H9 (cell line): ENCODE measurements at regions not wholly inside any gene's neighbourhood (a gene's known extent, or its start where the extent isn't known, plus 50 kb on each side); places are given as distances from the start of the nearest gene placed in this dataset.

Source experiments
- DNase-seq: peaks from one replicate; pipeline ENCODE4 v3.0.0-alpha.2; 2017
- H2AFZ ChIP-seq: one replicate; pipeline ENCODE4 v1.6.1; 2013; ENCODE audit warnings: mild to moderate bottlenecking, low read length, control low read depth, moderate library complexity
- H2AK5ac ChIP-seq: 2 replicates; pipeline ENCODE4 v1.6.1; 2013; ENCODE audit warnings: low read length, control low read depth, mixed read lengths; ENCODE audit not compliant: insufficient read length
- H2BK120ac ChIP-seq: one replicate; pipeline ENCODE4 v1.6.1; 2013; ENCODE audit warnings: low read depth, mild to moderate bottlenecking, low read length, control low read depth, inconsistent platforms; ENCODE audit not compliant: poor library complexity, severe bottlenecking
- H2BK12ac ChIP-seq: 2 replicates; pipeline ENCODE4 v1.6.1; 2013; ENCODE audit warnings: low read length, control low read depth, mixed read lengths, low read depth; ENCODE audit not compliant: insufficient read length
- H2BK15ac ChIP-seq: 2 replicates; pipeline ENCODE4 v1.6.1; 2013; ENCODE audit warnings: low read depth, low read length, control low read depth
- H2BK20ac ChIP-seq: one replicate; pipeline ENCODE4 v1.6.1; 2013; ENCODE audit warnings: low read depth, mild to moderate bottlenecking, low read length, control low read depth, inconsistent platforms; ENCODE audit not compliant: poor library complexity, severe bottlenecking
- H2BK5ac ChIP-seq: 2 replicates; pipeline ENCODE4 v1.6.1; 2013; ENCODE audit warnings: low read length, control low read depth, mixed read lengths; ENCODE audit not compliant: insufficient read length
- H3K14ac ChIP-seq: 2 replicates; pipeline ENCODE4 v1.6.1; 2013; ENCODE audit warnings: low read length, control low read depth; ENCODE audit not compliant: insufficient read depth
- H3K18ac ChIP-seq: 2 replicates; pipeline ENCODE4 v1.6.1; 2013; ENCODE audit warnings: low read depth, mild to moderate bottlenecking, mixed read lengths, low read length, control low read depth; ENCODE audit not compliant: insufficient read length
- H3K23ac ChIP-seq: 2 replicates; pipeline ENCODE4 v1.6.1; 2013; ENCODE audit warnings: low read length, control low read depth, mixed read lengths, low read depth; ENCODE audit not compliant: insufficient read length
- H3K23me2 ChIP-seq: 2 replicates; pipeline ENCODE4 v1.6.1; 2013; ENCODE audit warnings: low read depth, mild to moderate bottlenecking, mixed read lengths, low read length, control low read depth; ENCODE audit not compliant: insufficient read length, poor library complexity, severe bottlenecking
- H3K27ac ChIP-seq: 2 replicates; pipeline ENCODE4 v1.5.1; 2013; ENCODE audit warnings: low read length, control low read depth, mixed read lengths, low read depth; ENCODE audit not compliant: insufficient read length
- H3K27me3 ChIP-seq: 2 replicates; pipeline ENCODE4 v1.6.1; 2013; ENCODE audit warnings: low read length, control low read depth, inconsistent platforms; ENCODE audit not compliant: insufficient read depth
- H3K4ac ChIP-seq: 2 replicates; pipeline ENCODE4 v1.6.1; 2013; ENCODE audit warnings: low read depth, mild to moderate bottlenecking, control low read depth, inconsistent platforms, low read length, moderate library complexity
- H3K4me1 ChIP-seq: 2 replicates; pipeline ENCODE4 v1.6.1; 2013; ENCODE audit warnings: low read length, control low read depth, inconsistent platforms; ENCODE audit not compliant: insufficient read depth
- H3K4me2 ChIP-seq: 2 replicates; pipeline ENCODE4 v1.6.1; 2013; ENCODE audit warnings: low read length, control low read depth, mixed read lengths; ENCODE audit not compliant: insufficient read length, insufficient read depth
- H3K56ac ChIP-seq: 2 replicates; pipeline ENCODE4 v1.6.1; 2013; ENCODE audit warnings: low read depth, mild to moderate bottlenecking, mixed read lengths, low read length, control low read depth; ENCODE audit not compliant: insufficient read length
- H3K79me1 ChIP-seq: 2 replicates; pipeline ENCODE4 v1.6.1; 2013; ENCODE audit warnings: low read depth, mild to moderate bottlenecking, moderate library complexity, low read length, control low read depth, inconsistent platforms; ENCODE audit not compliant: insufficient read depth, poor library complexity, severe bottlenecking
- H3K79me2 ChIP-seq: 2 replicates; pipeline ENCODE4 v1.6.1; 2013; ENCODE audit warnings: low read length, control low read depth, inconsistent platforms; ENCODE audit not compliant: insufficient read depth
- H3K9ac ChIP-seq: 2 replicates; pipeline ENCODE4 v1.6.1; 2013; ENCODE audit warnings: low read length, control low read depth, mixed read lengths; ENCODE audit not compliant: insufficient read length; ENCODE audit errors: extremely low read depth
- H3K9me3 ChIP-seq: one replicate; pipeline ENCODE4 v1.6.1; 2013; ENCODE audit warnings: low read depth, low read length, inconsistent platforms; ENCODE audit not compliant: control insufficient read depth
- H3T11ph ChIP-seq: one replicate; pipeline ENCODE4 v1.6.1; 2013; ENCODE audit warnings: mild to moderate bottlenecking, low read length, control low read depth, inconsistent platforms
- H4K20me1 ChIP-seq: one replicate; pipeline ENCODE4 v1.6.1; 2013; ENCODE audit not compliant: control insufficient read depth, insufficient read length, insufficient read depth
- H4K5ac ChIP-seq: 2 replicates; pipeline ENCODE4 v1.6.1; 2013; ENCODE audit warnings: low read depth, mild to moderate bottlenecking, mixed read lengths, low read length, control low read depth; ENCODE audit not compliant: insufficient read length
- H4K8ac ChIP-seq: replicated peaks from 2 replicates; pipeline ENCODE4 v1.6.1; 2013; ENCODE audit warnings: low read length, control low read depth, mixed read lengths, low read depth; ENCODE audit not compliant: insufficient read length
- H4K91ac ChIP-seq: 2 replicates; pipeline ENCODE4 v1.6.1; 2013; ENCODE audit warnings: low read depth, mild to moderate bottlenecking, moderate library complexity, mixed read lengths, low read length, control low read depth; ENCODE audit not compliant: insufficient read length
- H3K27ac Mint-ChIP-seq, 3 experiments: 2 replicates in 2 of 3; 3 replicates in 1 of 3; pipeline ENCODE4 v1.8.0; 2020 to 2021; ENCODE audit warnings: mixed read lengths in 3 of 3, mild to moderate bottlenecking in 1 of 3, moderate library complexity in 1 of 3
- H3K27me3 Mint-ChIP-seq: 2 replicates; pipeline ENCODE4 v1.8.0; 2021; ENCODE audit warnings: low read depth, mild to moderate bottlenecking, moderate library complexity, mixed read lengths
- H3K36me3 Mint-ChIP-seq, 3 experiments: 2 replicates in 2 of 3; 3 replicates in 1 of 3; pipeline ENCODE4 v1.8.0; 2020 to 2021; ENCODE audit warnings: low read depth in 3 of 3, mixed read lengths in 3 of 3; ENCODE audit not compliant: insufficient read depth in 1 of 3
- H3K4me1 Mint-ChIP-seq, 2 experiments: 2 replicates each; pipeline ENCODE4 v1.8.0; 2020; ENCODE audit warnings: mixed read lengths in 2 of 2
- H3K4me3 Mint-ChIP-seq, 2 experiments: 2 replicates in 1 of 2; 3 replicates in 1 of 2; pipeline ENCODE4 v1.8.0; 2020 to 2021; ENCODE audit warnings: mild to moderate bottlenecking in 2 of 2, mixed read lengths in 2 of 2, moderate library complexity in 1 of 2
- H3K9me3 Mint-ChIP-seq, 2 experiments: 2 replicates in 1 of 2; 3 replicates in 1 of 2; pipeline ENCODE4 v1.8.0; 2020; ENCODE audit warnings: mild to moderate bottlenecking in 2 of 2, mixed read lengths in 2 of 2, moderate library complexity in 1 of 2
- TF ChIP-seq, protein P1 (sequence below): fragments of 200-600 bp; sonication (generic); conservative IDR thresholded peaks from 3 replicates; pipeline ENCODE4 v1.8.0; 2021; ENCODE audit warnings: antibody characterized with exemption, mild to moderate bottlenecking

DNA sequence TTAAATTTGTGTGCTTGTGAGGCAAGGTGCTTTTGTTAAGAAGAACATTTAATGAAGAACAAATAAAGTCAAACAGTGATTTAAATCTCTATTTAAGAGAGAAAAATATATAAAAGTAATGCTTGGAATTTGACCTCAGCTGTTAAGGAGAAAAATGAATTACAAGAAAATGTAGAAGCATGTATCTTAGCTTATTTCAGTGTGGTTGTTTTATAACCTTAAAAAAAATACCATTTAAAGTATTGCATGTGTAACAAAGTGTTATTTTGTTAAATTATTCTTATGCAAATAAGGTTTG is 537.0 kb upstream of the SPRY2 start:
- Mint-ChIP-seq H3K9me3 (no peaks in the 10 kb centered on the region), H3K4me3 (no peak overlapping the region), H3K4me1 (peaks cover 11 to 12% of the 10 kb centered on the region in 2 experiments), H3K27ac (no peak overlapping the region), H3K36me3 (no peaks in the 10 kb centered on the region; a peak in 1 of 7 replicates), H3K27me3 (no peaks in the 10 kb centered on the region)
- H3K23ac ChIP-seq: no peak overlapping the region
- H3K23me2 ChIP-seq: no peaks in the 10 kb centered on the region
- H3K9me3 ChIP-seq: no peaks in the 10 kb centered on the region
- no peak for DNase-seq
- H3K56ac ChIP-seq: no peak overlapping the region
- no peak overlapping the region for H2BK12ac ChIP-seq
- no peak overlapping the region for H2BK15ac ChIP-seq
- no peak overlapping the region for H3K9ac ChIP-seq
- no peak overlapping the region for H3K4ac ChIP-seq
- no peak overlapping the region for H4K5ac ChIP-seq
- H3K14ac ChIP-seq: no peak overlapping the region
- no peak overlapping the region for H3T11ph ChIP-seq
- no peak overlapping the region for H2AK5ac ChIP-seq
- no peak overlapping the region for H4K8ac ChIP-seq
- no peak overlapping the region for H3K4me2 ChIP-seq
- no peak overlapping the region for H4K91ac ChIP-seq
- H3K18ac ChIP-seq: no peak overlapping the region
- no peak overlapping the region for H2BK5ac ChIP-seq
- H3K27ac ChIP-seq: no peak overlapping the region
- H4K20me1 ChIP-seq: no peaks in the 10 kb centered on the region
- H3K79me2 ChIP-seq: no peaks in the 10 kb centered on the region
- TF ChIP-seq, protein P1, sequence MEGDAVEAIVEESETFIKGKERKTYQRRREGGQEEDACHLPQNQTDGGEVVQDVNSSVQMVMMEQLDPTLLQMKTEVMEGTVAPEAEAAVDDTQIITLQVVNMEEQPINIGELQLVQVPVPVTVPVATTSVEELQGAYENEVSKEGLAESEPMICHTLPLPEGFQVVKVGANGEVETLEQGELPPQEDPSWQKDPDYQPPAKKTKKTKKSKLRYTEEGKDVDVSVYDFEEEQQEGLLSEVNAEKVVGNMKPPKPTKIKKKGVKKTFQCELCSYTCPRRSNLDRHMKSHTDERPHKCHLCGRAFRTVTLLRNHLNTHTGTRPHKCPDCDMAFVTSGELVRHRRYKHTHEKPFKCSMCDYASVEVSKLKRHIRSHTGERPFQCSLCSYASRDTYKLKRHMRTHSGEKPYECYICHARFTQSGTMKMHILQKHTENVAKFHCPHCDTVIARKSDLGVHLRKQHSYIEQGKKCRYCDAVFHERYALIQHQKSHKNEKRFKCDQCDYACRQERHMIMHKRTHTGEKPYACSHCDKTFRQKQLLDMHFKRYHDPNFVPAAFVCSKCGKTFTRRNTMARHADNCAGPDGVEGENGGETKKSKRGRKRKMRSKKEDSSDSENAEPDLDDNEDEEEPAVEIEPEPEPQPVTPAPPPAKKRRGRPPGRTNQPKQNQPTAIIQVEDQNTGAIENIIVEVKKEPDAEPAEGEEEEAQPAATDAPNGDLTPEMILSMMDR: no peak
- no peaks in the 10 kb centered on the region; the same call in 1 of the 2 replicates for H3K27me3 ChIP-seq
- no peaks in the 10 kb centered on the region for H3K79me1 ChIP-seq
- no peak overlapping the region for H2BK20ac ChIP-seq
- H2BK120ac ChIP-seq: no peak overlapping the region
- peaks cover 3% of the 10 kb centered on the region; the same call in 1 of the 2 replicates for H3K4me1 ChIP-seq
- H2AFZ ChIP-seq: no peak overlapping the region
